GM12878 (cell line): ENCODE measurements at regions not wholly inside any gene's neighbourhood (a gene's known extent, or its start where the extent isn't known, plus 50 kb on each side); places are given as distances from the start of the nearest gene placed in this dataset.

Experiments
- ATAC-seq: fragments of 200-7000 bp; cut with Tn5 transposase; 3 replicates; pipeline ENCODE4 v1.9.1; 2020; ENCODE audit warnings: mild to moderate bottlenecking, moderate library complexity
- BruUV-seq: library from RNA; stranded (reverse); fragments of 400-500 nt; replicated peaks from 2 replicates; lab custom pipeline; 2021; lab: Mats Ljungman, UMichigan
- CTCF ChIA-PET: fragments of 300-600 bp; sonication (Branson Sonifier 250); formaldehyde crosslinking; extraction: SDS; loops from one replicate; lab custom pipeline; 2021; ENCODE audit warnings: inconsistent platforms; lab: Yijun Ruan, JAX
- POLR2A ChIA-PET: fragments of 350-600 bp; formaldehyde crosslinking; extraction: SDS; loops from one replicate; lab custom pipeline; 2021; ENCODE audit warnings: inconsistent platforms; lab: Charles Lee
- RAD21 ChIA-PET: fragments of 300-600 bp; sonication (Branson Sonifier 250); formaldehyde crosslinking; loops from one replicate; lab custom pipeline; 2023; ENCODE audit warnings: antibody characterized with exemption; ENCODE audit not compliant: unreplicated experiment; lab: Charles Lee
- SMC1A ChIA-PET: fragments of 300-600 bp; sonication (Branson Sonifier 250); formaldehyde crosslinking; loops from one replicate; lab custom pipeline; 2023; ENCODE audit not compliant: unreplicated experiment, uncharacterized antibody; lab: Charles Lee
- DNase-seq: peaks from one replicate; pipeline ENCODE4 v3.0.0-alpha.2; 2011; ENCODE audit warnings: low read depth, low spot score
- FAIRE-seq: peaks from 3 replicates; lab custom pipeline; 2011; peaks lifted over from hg19 to GRCh38; lab: Jason Lieb, UNC
- H2AFZ ChIP-seq: 2 replicates; pipeline ENCODE4 v1.6.0; 2011; ENCODE audit warnings: low read depth, low read length, control low read depth; ENCODE audit not compliant: control insufficient read depth
- H3K27ac ChIP-seq: 2 replicates; pipeline ENCODE4 v1.5.1; 2011; ENCODE audit warnings: control low read depth; ENCODE audit not compliant: control insufficient read depth, insufficient read depth
- H3K27me3 ChIP-seq, 2 experiments: replicated peaks in 1 of 2; 2 replicates each; pipeline versions ENCODE4 v1.6.0 to v1.6.1; 2011; ENCODE audit warnings: low read length in 1 of 2; ENCODE audit not compliant: control insufficient read depth in 2 of 2, insufficient read depth in 2 of 2
- H3K36me3 ChIP-seq, 2 experiments: 2 replicates each; pipeline ENCODE4 v1.5.1; 2011; ENCODE audit warnings: low read length in 1 of 2; ENCODE audit not compliant: control insufficient read depth in 2 of 2, insufficient read depth in 2 of 2
- H3K4me1 ChIP-seq: 2 replicates; pipeline ENCODE4 v1.6.1; 2011; ENCODE audit warnings: mild to moderate bottlenecking, low read length, moderate library complexity, mixed read lengths; ENCODE audit not compliant: control insufficient read depth, insufficient read depth
- H3K4me2 ChIP-seq: 2 replicates; pipeline ENCODE4 v1.6.0; 2011; ENCODE audit warnings: control low read depth; ENCODE audit not compliant: control insufficient read depth, insufficient read depth
- H3K4me3 ChIP-seq: fragments of 200-600 bp; sonication (generic); 2 replicates; pipeline ENCODE4 v1.5.1; 2016
- H3K79me2 ChIP-seq: 2 replicates; pipeline ENCODE4 v1.6.0; 2011; ENCODE audit warnings: low read length; ENCODE audit not compliant: control insufficient read depth, insufficient read depth
- H3K9ac ChIP-seq: 2 replicates; pipeline ENCODE4 v1.8.0; 2011; ENCODE audit warnings: low read length, control low read depth, mixed read lengths; ENCODE audit not compliant: control insufficient read depth, insufficient read depth
- H3K9me3 ChIP-seq: replicated peaks from 3 replicates; pipeline ENCODE4 v1.5.1; 2011; ENCODE audit warnings: mild to moderate bottlenecking, low read length; ENCODE audit not compliant: control insufficient read depth, insufficient read depth
- H4K20me1 ChIP-seq: 2 replicates; pipeline ENCODE4 v1.6.0; 2011; ENCODE audit not compliant: control insufficient read depth, insufficient read depth
- CREB1 ChIP-seq: IDR thresholded peaks from 2 replicates; pipeline ENCODE4 v1.6.1; 2012; ENCODE audit warnings: low read depth, mild to moderate bottlenecking, inconsistent platforms
- IKZF2 ChIP-seq, 2 experiments: fragments of 450-650 bp; IDR thresholded peaks; 2 replicates each; pipeline ENCODE4 v1.6.1; 2017; ENCODE audit warnings: mild to moderate bottlenecking in 2 of 2, moderate library complexity in 2 of 2
- NFYB ChIP-seq: IDR thresholded peaks from 2 replicates; pipeline ENCODE4 v1.6.1; 2011; ENCODE audit warnings: low read depth, mild to moderate bottlenecking, low read length, improper control_type of control experiment, moderate library complexity; ENCODE audit not compliant: insufficient read depth
- PAX8 ChIP-seq: fragments of 450-650 bp; IDR thresholded peaks from 2 replicates; pipeline ENCODE4 v1.6.1; 2017; ENCODE audit warnings: mild to moderate bottlenecking, moderate library complexity
- RB1 ChIP-seq: fragments of 450-650 bp; formaldehyde crosslinking; IDR thresholded peaks from 2 replicates; pipeline ENCODE4 v1.6.1; 2017; ENCODE audit warnings: mild to moderate bottlenecking, borderline replicate concordance
- SRF ChIP-seq, 2 experiments: IDR thresholded peaks; 2 replicates each; pipeline ENCODE4 v1.6.1; 2011; ENCODE audit warnings: low read depth in 2 of 2, low read length in 2 of 2, mild to moderate bottlenecking in 1 of 2, moderate library complexity in 1 of 2
- TCF3 ChIP-seq: IDR thresholded peaks from 2 replicates; pipeline ENCODE4 v1.6.1; 2012; ENCODE audit warnings: low read depth, mild to moderate bottlenecking, low read length, borderline replicate concordance; ENCODE audit not compliant: insufficient read depth
- ZZZ3 ChIP-seq: IDR thresholded peaks from 2 replicates; pipeline ENCODE4 v1.6.1; 2011; ENCODE audit warnings: low read depth; ENCODE audit not compliant: control insufficient read depth, insufficient read length
- WGBS: methylation state at CpG from one replicate; pipeline ENCODE4 v1.1.6; 2016; ENCODE audit warnings: low lambda C conversion rate; ENCODE audit not compliant: insufficient replicate concordance, insufficient coverage; ENCODE audit errors: missing lambda C conversion rate; 5-methylcytosine and 5-hydroxymethylcytosine counted together
- in situ Hi-C: fragments of 300-500 bp; cut with MboI; formaldehyde crosslinking; loops from 9 replicates; pipeline ENCODE4 v1.14.3; 2018; ENCODE audit warnings: mixed read lengths
- intact Hi-C: fragments of 100-400 bp; cut with micrococcal nuclease; formaldehyde crosslinking; loops from one replicate; pipeline ENCODE4 v1.14.2; 2022; ENCODE audit not compliant: unreplicated experiment
- TF ChIP-seq, protein P1 (sequence below): fragments of 450-650 bp; IDR thresholded peaks from 2 replicates; pipeline ENCODE4 v1.6.1; 2017; ENCODE audit warnings: antibody characterized with exemption, mild to moderate bottlenecking, moderate library complexity

GRCh38 chr4:53783208-53783859 lies 192.0 kb upstream of the LNX1 start (continued):
- TF ChIP-seq, protein P1, sequence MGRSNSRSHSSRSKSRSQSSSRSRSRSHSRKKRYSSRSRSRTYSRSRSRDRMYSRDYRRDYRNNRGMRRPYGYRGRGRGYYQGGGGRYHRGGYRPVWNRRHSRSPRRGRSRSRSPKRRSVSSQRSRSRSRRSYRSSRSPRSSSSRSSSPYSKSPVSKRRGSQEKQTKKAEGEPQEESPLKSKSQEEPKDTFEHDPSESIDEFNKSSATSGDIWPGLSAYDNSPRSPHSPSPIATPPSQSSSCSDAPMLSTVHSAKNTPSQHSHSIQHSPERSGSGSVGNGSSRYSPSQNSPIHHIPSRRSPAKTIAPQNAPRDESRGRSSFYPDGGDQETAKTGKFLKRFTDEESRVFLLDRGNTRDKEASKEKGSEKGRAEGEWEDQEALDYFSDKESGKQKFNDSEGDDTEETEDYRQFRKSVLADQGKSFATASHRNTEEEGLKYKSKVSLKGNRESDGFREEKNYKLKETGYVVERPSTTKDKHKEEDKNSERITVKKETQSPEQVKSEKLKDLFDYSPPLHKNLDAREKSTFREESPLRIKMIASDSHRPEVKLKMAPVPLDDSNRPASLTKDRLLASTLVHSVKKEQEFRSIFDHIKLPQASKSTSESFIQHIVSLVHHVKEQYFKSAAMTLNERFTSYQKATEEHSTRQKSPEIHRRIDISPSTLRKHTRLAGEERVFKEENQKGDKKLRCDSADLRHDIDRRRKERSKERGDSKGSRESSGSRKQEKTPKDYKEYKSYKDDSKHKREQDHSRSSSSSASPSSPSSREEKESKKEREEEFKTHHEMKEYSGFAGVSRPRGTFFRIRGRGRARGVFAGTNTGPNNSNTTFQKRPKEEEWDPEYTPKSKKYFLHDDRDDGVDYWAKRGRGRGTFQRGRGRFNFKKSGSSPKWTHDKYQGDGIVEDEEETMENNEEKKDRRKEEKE, result no peak
- TF ChIP-seq NFYB (no peak), IKZF2 (IDR thresholded peaks at IDR 0.05) (no peak), TCF3 (no peak)

DNA sequence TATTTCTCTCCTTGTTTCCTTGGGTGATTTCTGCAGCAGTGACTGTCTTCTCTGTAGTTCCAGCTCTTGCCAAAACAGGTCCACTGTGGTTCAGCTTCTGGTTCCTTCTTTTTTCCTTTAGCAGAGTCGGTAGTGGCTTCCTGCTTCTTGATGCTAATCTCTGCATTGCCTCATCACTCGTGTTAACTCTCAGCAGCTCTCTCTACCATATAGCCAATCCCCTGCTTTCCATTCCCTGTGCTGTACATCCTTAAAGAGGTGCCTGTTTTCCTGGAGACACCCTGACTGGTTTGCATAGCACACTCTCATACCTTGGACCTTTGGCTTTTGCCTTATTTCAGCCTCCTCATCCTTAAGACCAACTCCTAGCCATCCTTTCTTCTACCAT lies 191.2 kb upstream of the LNX1 start:
- DNase-seq (no peak), ATAC-seq (no peak), FAIRE-seq (no peak)
- no peak overlapping the region for H3K4me3 ChIP-seq
- in situ Hi-C loops (no loop called here), intact Hi-C loops (no loop called here)
- no peak overlapping the region for H3K9ac ChIP-seq
- WGBS, result 6% methylated on average over 2 of the region's 2 CpGs
- no peaks in the 10 kb centered on the region for H3K79me2 ChIP-seq
- no peak overlapping the region for H3K4me2 ChIP-seq
- no TSS peak for BruUV-seq
- H3K27ac ChIP-seq, result no peak overlapping the region
- no peaks in the 10 kb centered on the region for H3K36me3 ChIP-seq
- ChIA-PET SMC1A (no interaction called here), POLR2A (interaction anchor here (1.0 kb wide), 1 partner anchor 149 kb away, joined by 4 read pairs; no protein-coding TSS in a partner anchor), CTCF (interaction anchor here (1.8 kb wide), 1 partner anchor 22 kb away, joined by 5 read pairs; no protein-coding TSS in a partner anchor), RAD21 (no interaction called here)
- H3K9me3 ChIP-seq, result no peaks in the 10 kb centered on the region; the same call in 2 of the 3 replicates
- no peak overlapping the region for H2AFZ ChIP-seq
- no peak for TF ChIP-seq SRF (IDR thresholded peaks at IDR 0.05; ENCODE audit: low read depth in 2 of 2, low read length in 2 of 2)
- TF ChIP-seq ZZZ3, result no peak
- TF ChIP-seq PAX8, result no peak
- no peak for TF ChIP-seq CREB1
- no peak for TF ChIP-seq RB1
- H3K4me1 ChIP-seq, result no peaks in the 10 kb centered on the region
- no peaks in the 10 kb centered on the region for H4K20me1 ChIP-seq
- no peaks in the 10 kb centered on the region for H3K27me3 ChIP-seq
